ENCODE measurements at regions not wholly inside any gene's neighbourhood (a gene's known extent, or its start where the extent isn't known, plus 50 kb on each side); places are given as distances from the start of the nearest gene placed in this dataset.
A peak's percentile ranks its signal among the peaks of the same experiment; 100 is the strongest.

DNA sequence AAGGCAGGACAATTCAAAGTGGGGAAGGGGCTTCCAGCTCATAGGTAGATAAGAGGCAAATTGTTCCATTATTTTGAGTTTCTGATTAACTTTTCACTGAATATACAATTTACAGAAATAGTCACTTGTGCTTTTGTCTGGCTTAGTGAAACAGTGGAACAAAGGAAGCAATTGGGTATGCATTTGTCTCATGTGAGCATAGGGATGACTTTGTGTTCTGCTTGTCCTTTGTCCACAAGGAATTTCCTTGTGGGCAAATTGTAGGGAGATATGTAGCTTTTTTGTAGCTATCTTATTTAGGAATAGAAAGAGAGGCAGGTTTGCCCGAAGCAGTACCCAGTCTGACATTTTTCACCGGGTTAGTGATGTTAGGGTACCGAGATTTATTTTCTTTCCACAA, 1224.8 kb downstream of the SLITRK1 start:
- Histone ChIP-seq H2BK120ac (ENCODE audit: low read depth, low read length) (no peak overlapping the region), H3K9me3 (replicated peaks in 1 of 2; ENCODE audit: control insufficient read depth in 2 of 2, insufficient read depth in 1 of 2, low read depth in 1 of 2, low read length in 2 of 2) (no peaks in the 10 kb centered on the region), H3K27me3 (ENCODE audit: control insufficient read depth in 3 of 3, insufficient read depth in 3 of 3, low read depth in 1 of 3, low read length in 3 of 3) (no peaks in the 10 kb centered on the region), H3K4me2 (ENCODE audit: insufficient read depth, low read length, poor library complexity, severe bottlenecking) (no peak overlapping the region), H3K18ac (ENCODE audit: low read length) (no peak overlapping the region), H3K4me3 (ENCODE audit: low read length in 2 of 2) (no peak overlapping the region), H2BK15ac (ENCODE audit: low read length) (no peak overlapping the region), H3K4ac (ENCODE audit: low read length) (no peak overlapping the region), H3K23ac (ENCODE audit: low read depth, low read length, poor library complexity) (no peak overlapping the region), H3K9ac (ENCODE audit: low read depth, low read length, poor library complexity) (no peak overlapping the region), H2BK12ac (ENCODE audit: low read length) (no peak overlapping the region), H4K8ac (ENCODE audit: low read depth, low read length) (no peak overlapping the region), H3K14ac (ENCODE audit: low read length) (no peak overlapping the region), H2BK5ac (ENCODE audit: low read length) (no peak overlapping the region), H2AK5ac (ENCODE audit: low read depth, low read length) (no peak overlapping the region), H2AFZ (ENCODE audit: low read length) (no peak overlapping the region), H4K91ac (ENCODE audit: low read depth, low read length, poor library complexity) (no peak overlapping the region), H3K79me1 (ENCODE audit: low read depth, low read length) (no peaks in the 10 kb centered on the region), H3K27ac (replicated peaks; ENCODE audit: low read length) (no peak overlapping the region), H3K36me3 (replicated peaks in 1 of 2; ENCODE audit: control insufficient read depth in 2 of 2, insufficient read depth in 2 of 2, low read length in 2 of 2) (no peaks in the 10 kb centered on the region), H3K4me1 (ENCODE audit: control insufficient read depth in 2 of 2, insufficient read depth in 1 of 2, low read depth in 1 of 2, low read length in 2 of 2) (no peaks in the 10 kb centered on the region)
- WGBS, 2 donors (ENCODE audit: extremely low coverage in 2 of 2, insufficient read length in 2 of 2, insufficient replicate concordance in 1 of 2): no CpG with 5 or more reads among the region's 3 CpGs
- no peak for DNase-seq (ENCODE audit: low spot score)

DNA sequence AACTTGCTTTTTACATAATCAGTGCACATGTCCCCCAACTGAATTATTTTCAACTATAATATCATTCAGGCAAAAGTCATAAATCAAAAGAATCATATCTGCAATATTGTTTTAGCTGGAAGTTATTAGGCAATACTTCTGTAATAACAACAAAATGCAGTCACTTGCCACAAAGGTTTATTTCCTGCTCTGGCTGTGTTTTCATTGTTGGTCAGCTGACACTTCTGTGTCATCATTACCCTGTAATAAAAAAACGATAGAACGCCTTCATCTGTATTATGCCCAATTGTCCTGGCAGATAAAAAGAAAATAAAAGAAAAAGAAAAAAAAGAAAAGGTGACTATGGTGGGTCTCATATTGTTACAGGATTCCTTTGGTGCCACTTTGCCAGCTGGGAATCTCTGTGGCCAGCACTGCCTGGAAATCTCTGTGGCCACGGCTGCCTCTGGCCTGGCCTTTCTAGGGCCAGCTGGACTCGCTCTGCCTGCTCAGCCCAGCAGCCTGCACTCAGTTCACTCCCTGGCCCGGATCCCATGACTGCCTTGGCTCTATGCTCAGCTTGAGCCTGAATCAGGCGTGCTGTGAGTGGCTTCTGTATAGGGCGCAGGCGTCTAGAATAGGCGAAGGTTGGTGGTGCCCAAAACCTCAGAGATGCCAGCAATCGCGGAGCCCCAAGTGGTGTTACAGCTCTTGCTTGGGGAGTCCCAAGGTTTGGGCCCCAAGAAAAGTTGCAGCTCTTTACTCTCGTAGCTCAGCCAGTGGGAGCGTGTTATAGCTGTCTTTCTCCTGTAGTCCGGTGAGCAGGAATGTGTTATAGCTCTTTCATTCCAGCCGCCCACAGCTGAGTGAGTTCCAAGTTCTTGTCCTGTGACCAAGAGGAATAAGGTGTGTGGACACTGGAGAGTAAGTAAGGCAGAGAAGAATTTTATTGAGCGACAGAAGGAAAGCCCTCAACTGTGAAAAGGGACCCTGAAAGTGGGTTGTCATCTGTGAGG, 1227.1 kb downstream of the SLITRK1 start:
- Histone ChIP-seq H3K9me3 (replicated peaks in 1 of 2; ENCODE audit: control insufficient read depth in 2 of 2, insufficient read depth in 1 of 2, low read depth in 1 of 2, low read length in 2 of 2) (no peaks in the 10 kb centered on the region), H3K4me3 (ENCODE audit: low read length in 2 of 2) (no peak overlapping the region), H2BK15ac (ENCODE audit: low read length) (no peak overlapping the region), H3K23ac (ENCODE audit: low read depth, low read length, poor library complexity) (no peak overlapping the region), H3K4me1 (ENCODE audit: control insufficient read depth in 2 of 2, insufficient read depth in 1 of 2, low read depth in 1 of 2, low read length in 2 of 2) (no peaks in the 10 kb centered on the region), H2BK120ac (ENCODE audit: low read depth, low read length) (no peak overlapping the region), H4K91ac (ENCODE audit: low read depth, low read length, poor library complexity) (no peak overlapping the region), H2BK5ac (ENCODE audit: low read length) (no peak overlapping the region), H2AFZ (ENCODE audit: low read length) (peak overlapping the region; percentile 61), H3K36me3 (replicated peaks in 1 of 2; ENCODE audit: control insufficient read depth in 2 of 2, insufficient read depth in 2 of 2, low read length in 2 of 2) (no peaks in the 10 kb centered on the region), H3K4me2 (ENCODE audit: insufficient read depth, low read length, poor library complexity, severe bottlenecking) (no peak overlapping the region), H3K79me1 (ENCODE audit: low read depth, low read length) (no peaks in the 10 kb centered on the region), H3K14ac (ENCODE audit: low read length) (no peak overlapping the region), H3K4ac (ENCODE audit: low read length) (no peak overlapping the region), H2AK5ac (ENCODE audit: low read depth, low read length) (no peak overlapping the region), H4K8ac (ENCODE audit: low read depth, low read length) (no peak overlapping the region), H3K27ac (replicated peaks; ENCODE audit: low read length) (no peak overlapping the region), H3K18ac (ENCODE audit: low read length) (peak overlapping the region; percentile 40), H2BK12ac (ENCODE audit: low read length) (no peak overlapping the region), H3K27me3 (ENCODE audit: control insufficient read depth in 3 of 3, insufficient read depth in 3 of 3, low read depth in 1 of 3, low read length in 3 of 3) (no peaks in the 10 kb centered on the region), H3K9ac (ENCODE audit: low read depth, low read length, poor library complexity) (no peak overlapping the region)
- no CpG with 5 or more reads among the region's 16 CpGs for WGBS, 2 donors (ENCODE audit: extremely low coverage in 2 of 2, insufficient read length in 2 of 2, insufficient replicate concordance in 1 of 2)
- no peak for DNase-seq (ENCODE audit: low spot score)

DNA sequence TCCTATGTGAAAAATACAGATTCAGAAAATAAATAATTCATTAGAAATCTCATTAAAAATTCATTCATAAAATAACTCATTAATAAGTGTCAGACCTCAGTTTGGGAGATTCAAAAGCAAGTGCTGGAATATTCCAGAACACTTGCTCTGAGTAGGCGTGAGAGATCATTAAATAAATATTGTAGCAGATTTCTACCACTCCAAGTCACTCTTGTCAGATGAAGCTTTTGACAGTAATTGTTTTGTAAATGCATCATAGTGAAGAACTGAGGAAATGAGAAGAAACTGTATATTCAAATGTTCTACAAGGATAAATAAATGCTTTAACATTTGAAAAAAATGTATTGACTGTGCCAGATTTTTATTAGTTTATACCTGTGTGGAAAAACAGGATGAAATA, 1228.1 kb downstream of the SLITRK1 start:
- Histone ChIP-seq H3K4ac (ENCODE audit: low read length) (no peak overlapping the region), H3K14ac (ENCODE audit: low read length) (no peak overlapping the region), H2BK12ac (ENCODE audit: low read length) (no peak overlapping the region), H3K27ac (replicated peaks; ENCODE audit: low read length) (no peak overlapping the region), H3K27me3 (ENCODE audit: control insufficient read depth in 3 of 3, insufficient read depth in 3 of 3, low read depth in 1 of 3, low read length in 3 of 3) (no peaks in the 10 kb centered on the region), H3K36me3 (replicated peaks in 1 of 2; ENCODE audit: control insufficient read depth in 2 of 2, insufficient read depth in 2 of 2, low read length in 2 of 2) (no peaks in the 10 kb centered on the region), H2AK5ac (ENCODE audit: low read depth, low read length) (no peak overlapping the region), H3K4me1 (ENCODE audit: control insufficient read depth in 2 of 2, insufficient read depth in 1 of 2, low read depth in 1 of 2, low read length in 2 of 2) (no peaks in the 10 kb centered on the region), H3K79me1 (ENCODE audit: low read depth, low read length) (no peaks in the 10 kb centered on the region), H2BK5ac (ENCODE audit: low read length) (no peak overlapping the region), H4K91ac (ENCODE audit: low read depth, low read length, poor library complexity) (no peak overlapping the region), H3K9ac (ENCODE audit: low read depth, low read length, poor library complexity) (no peak overlapping the region), H3K18ac (ENCODE audit: low read length) (no peak overlapping the region), H2AFZ (ENCODE audit: low read length) (no peak overlapping the region), H3K9me3 (replicated peaks in 1 of 2; ENCODE audit: control insufficient read depth in 2 of 2, insufficient read depth in 1 of 2, low read depth in 1 of 2, low read length in 2 of 2) (no peaks in the 10 kb centered on the region), H2BK120ac (ENCODE audit: low read depth, low read length) (no peak overlapping the region), H3K23ac (ENCODE audit: low read depth, low read length, poor library complexity) (no peak overlapping the region), H3K4me2 (ENCODE audit: insufficient read depth, low read length, poor library complexity, severe bottlenecking) (no peak overlapping the region), H4K8ac (ENCODE audit: low read depth, low read length) (no peak overlapping the region), H3K4me3 (ENCODE audit: low read length in 2 of 2) (no peak overlapping the region), H2BK15ac (ENCODE audit: low read length) (no peak overlapping the region)
- WGBS, 2 donors (ENCODE audit: extremely low coverage in 2 of 2, insufficient read length in 2 of 2, insufficient replicate concordance in 1 of 2): no CpG with 5 or more reads among the region's 1 CpG
- DNase-seq (ENCODE audit: low spot score): no peak

DNA sequence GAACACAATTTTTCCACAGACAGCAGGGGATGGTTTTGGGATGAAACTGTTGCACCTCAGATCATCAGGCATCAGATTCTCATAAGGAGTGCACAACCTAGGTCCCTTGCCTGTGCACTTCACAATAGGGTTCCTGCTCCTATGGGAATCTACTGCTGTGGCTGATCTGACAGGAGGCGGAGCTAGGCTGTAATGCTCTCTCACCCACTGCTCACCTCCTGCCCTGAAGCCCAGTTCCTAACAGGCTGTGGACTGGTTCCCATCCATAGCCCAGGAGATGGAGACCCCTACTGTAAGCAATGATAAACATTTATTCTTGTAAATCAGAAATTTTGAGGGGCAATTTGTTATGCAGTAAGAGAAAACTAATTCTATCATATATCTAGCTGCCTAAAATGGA, 1234.7 kb downstream of the SLITRK1 start:
- no peaks in the 10 kb centered on the region for H3K4me1 ChIP-seq (ENCODE audit: control insufficient read depth in 2 of 2, insufficient read depth in 1 of 2, low read depth in 1 of 2, low read length in 2 of 2)
- no peak overlapping the region for H2BK5ac ChIP-seq (ENCODE audit: low read length)
- no peak overlapping the region for H3K9ac ChIP-seq (ENCODE audit: low read depth, low read length, poor library complexity)
- H3K23ac ChIP-seq (ENCODE audit: low read depth, low read length, poor library complexity): no peak overlapping the region
- no peak overlapping the region for H2BK12ac ChIP-seq (ENCODE audit: low read length)
- H4K91ac ChIP-seq (ENCODE audit: low read depth, low read length, poor library complexity): no peak overlapping the region
- H3K18ac ChIP-seq (ENCODE audit: low read length): no peak overlapping the region
- H2AFZ ChIP-seq (ENCODE audit: low read length): no peak overlapping the region
- no peak overlapping the region for H2BK15ac ChIP-seq (ENCODE audit: low read length)
- no peak overlapping the region for H4K8ac ChIP-seq (ENCODE audit: low read depth, low read length)
- no peaks in the 10 kb centered on the region for H3K79me1 ChIP-seq (ENCODE audit: low read depth, low read length)
- H3K4ac ChIP-seq (ENCODE audit: low read length): no peak overlapping the region
- no peak for DNase-seq (ENCODE audit: low spot score)
- H3K4me3 ChIP-seq (ENCODE audit: low read length in 2 of 2): no peak overlapping the region
- no peaks in the 10 kb centered on the region for H3K36me3 ChIP-seq (replicated peaks in 1 of 2; ENCODE audit: control insufficient read depth in 2 of 2, insufficient read depth in 2 of 2, low read length in 2 of 2)
- WGBS, 2 donors (ENCODE audit: extremely low coverage in 2 of 2, insufficient read length in 2 of 2, insufficient replicate concordance in 1 of 2): no CpG with 5 or more reads among the region's 1 CpG
- no peak overlapping the region for H2AK5ac ChIP-seq (ENCODE audit: low read depth, low read length)
- H3K9me3 ChIP-seq (replicated peaks in 1 of 2; ENCODE audit: control insufficient read depth in 2 of 2, insufficient read depth in 1 of 2, low read depth in 1 of 2, low read length in 2 of 2): no peaks in the 10 kb centered on the region
- no peak overlapping the region for H3K27ac ChIP-seq (replicated peaks; ENCODE audit: low read length)
- no peak overlapping the region for H2BK120ac ChIP-seq (ENCODE audit: low read depth, low read length)
- H3K27me3 ChIP-seq (ENCODE audit: control insufficient read depth in 3 of 3, insufficient read depth in 3 of 3, low read depth in 1 of 3, low read length in 3 of 3): no peaks in the 10 kb centered on the region
- H3K4me2 ChIP-seq (ENCODE audit: insufficient read depth, low read length, poor library complexity, severe bottlenecking): no peak overlapping the region
- H3K14ac ChIP-seq (ENCODE audit: low read length): no peak overlapping the region

Measured in neuronal stem cell (in vitro differentiated cells).